GM23338 (cell line): ENCODE measurements at regions not wholly inside any gene's neighbourhood (a gene's known extent, or its start where the extent isn't known, plus 50 kb on each side); places are given as distances from the start of the nearest gene placed in this dataset.

ENCODE experiments used
- CREB1 ChIP-seq: fragments of 250-450 bp; sonication (Bioruptor Pico); IDR thresholded peaks from 2 replicates; pipeline ENCODE4 v1.5.0; 2020; ENCODE audit warnings: low read depth, mild to moderate bottlenecking, moderate library complexity
- CTCF ChIP-seq, 2 experiments: fragments of 200-600 bp in 1 of 2; sonication (generic) in 1 of 2; conservative IDR thresholded peaks; 2 replicates each; pipeline versions ENCODE4 v1.5.1 to v1.6.1; 2016 to 2017; ENCODE audit warnings: antibody characterized with exemption in 2 of 2, low read depth in 2 of 2, mild to moderate bottlenecking in 2 of 2, moderate library complexity in 1 of 2
- REST ChIP-seq: IDR thresholded peaks from one replicate; pipeline ENCODE4 v1.6.1; 2018; ENCODE audit warnings: antibody characterized with exemption; ENCODE audit not compliant: unreplicated experiment

GRCh38 chr1:219858980-219859379 lies 69.4 kb downstream of the SLC30A10 start:
- no peak for TF ChIP-seq CTCF (conservative IDR thresholded peaks at IDR 0.05; ENCODE audit: low read depth in 2 of 2)
- no peak for TF ChIP-seq REST
- no peak for TF ChIP-seq CREB1 (CRISPR knock-in tag)
